ENCODE measurements at regions not wholly inside any gene's neighbourhood (a gene's known extent, or its start where the extent isn't known, plus 50 kb on each side); places are given as distances from the start of the nearest gene placed in this dataset.

- peak; percentile 44 for DNase-seq (ENCODE audit: low read depth)
- TF ChIP-seq CTCF (IDR thresholded peaks at IDR 0.05; ENCODE audit: low read length, missing control alignments) = peak; percentile 37
- H3K4me3 ChIP-seq (replicated peaks; ENCODE audit: low read depth, low read length) = no peak overlapping the region
Observed at GRCh38 chrX:20527558-20528011, 260.9 kb upstream of the RPS6KA3 start.

- no peak for DNase-seq (ENCODE audit: low read depth)
- H3K4me3 ChIP-seq (replicated peaks; ENCODE audit: low read depth, low read length) = no peak overlapping the region
- no peak for TF ChIP-seq CTCF (IDR thresholded peaks at IDR 0.05; ENCODE audit: low read length, missing control alignments)
Observed at GRCh38 chrX:20527041-20527440, 260.3 kb upstream of the RPS6KA3 start.

GRCh38 chrX:20523626-20524312, 257.1 kb upstream of the RPS6KA3 start:
- H3K4me3 ChIP-seq (replicated peaks; ENCODE audit: low read depth, low read length) = no peak overlapping the region
- DNase-seq (ENCODE audit: low read depth) = no peak
- TF ChIP-seq CTCF (IDR thresholded peaks at IDR 0.05; ENCODE audit: low read length, missing control alignments) = no peak

GRCh38 chrX:20522420-20522819, 255.7 kb upstream of the RPS6KA3 start:
- TF ChIP-seq CTCF (IDR thresholded peaks at IDR 0.05; ENCODE audit: low read length, missing control alignments) = no peak
- DNase-seq (ENCODE audit: low read depth) = no peak
- no peak overlapping the region for H3K4me3 ChIP-seq (replicated peaks; ENCODE audit: low read depth, low read length)

- H3K4me3 ChIP-seq (replicated peaks; ENCODE audit: low read depth, low read length) = no peak overlapping the region
- TF ChIP-seq CTCF (IDR thresholded peaks at IDR 0.05; ENCODE audit: low read length, missing control alignments) = no peak
- peak; percentile 84 for DNase-seq (ENCODE audit: low read depth)
Observed at GRCh38 chrX:20521222-20521621, 254.5 kb upstream of the RPS6KA3 start.

- TF ChIP-seq CTCF (IDR thresholded peaks at IDR 0.05; ENCODE audit: low read length, missing control alignments) = no peak
- H3K4me3 ChIP-seq (replicated peaks; ENCODE audit: low read depth, low read length) = no peak overlapping the region
- peak; percentile 51 for DNase-seq (ENCODE audit: low read depth)
Observed at GRCh38 chrX:20519826-20520225, 253.1 kb upstream of the RPS6KA3 start.

- no peak for DNase-seq (ENCODE audit: low read depth)
- no peak for TF ChIP-seq CTCF (IDR thresholded peaks at IDR 0.05; ENCODE audit: low read length, missing control alignments)
- H3K4me3 ChIP-seq (replicated peaks; ENCODE audit: low read depth, low read length) = no peak overlapping the region
Observed at GRCh38 chrX:20519146-20519545, 252.4 kb upstream of the RPS6KA3 start.
